Loucy (cell line): ENCODE measurements at regions not wholly inside any gene's neighbourhood (a gene's known extent, or its start where the extent isn't known, plus 50 kb on each side); places are given as distances from the start of the nearest gene placed in this dataset.

ENCODE experiments used
- CTCF ChIP-seq: fragments of 200-600 bp; sonication (generic); conservative IDR thresholded peaks from 2 replicates; pipeline ENCODE4 v1.5.1; 2014; ENCODE audit warnings: mild to moderate bottlenecking, antibody characterized with exemption, low read length
- EZH2phosphoT487 ChIP-seq: fragments of 200-600 bp; IDR thresholded peaks from 2 replicates; pipeline ENCODE4 v1.6.1; 2018; ENCODE audit warnings: antibody characterized with exemption, mild to moderate bottlenecking, moderate library complexity, borderline replicate concordance

GRCh38 chrX:129145385-129145784, 377.9 kb downstream of the SMARCA1 start:
- TF ChIP-seq CTCF: no peak
- TF ChIP-seq EZH2phosphoT487: no peak
